HG03558 (cell line): ENCODE measurements at regions not wholly inside any gene's neighbourhood (a gene's known extent, or its start where the extent isn't known, plus 50 kb on each side); places are given as distances from the start of the nearest gene placed in this dataset.
"Not testable (repeated sequence)": the region's sequence is repeated elsewhere in the genome, so short reads cannot be mapped to it uniquely, and the experiment has no call there.

Source experiments
- ATAC-seq: cut with Tn5 transposase; IDR thresholded peaks from one replicate; pipeline ENCODE4 v1.9.1; 2021; ENCODE audit warnings: moderate number of reproducible peaks; ENCODE audit not compliant: unreplicated experiment; ENCODE audit errors: extremely low read depth

GRCh38 chr16:59991171-59991570, 1257.1 kb upstream of the GOT2 start:
- ATAC-seq = no peak

GRCh38 chr16:59988591-59988990, 1254.5 kb upstream of the GOT2 start:
- no peak for ATAC-seq

- no peak for ATAC-seq
Observed at GRCh38 chr16:59975953-59976352, 1241.8 kb upstream of the GOT2 start.

DNA sequence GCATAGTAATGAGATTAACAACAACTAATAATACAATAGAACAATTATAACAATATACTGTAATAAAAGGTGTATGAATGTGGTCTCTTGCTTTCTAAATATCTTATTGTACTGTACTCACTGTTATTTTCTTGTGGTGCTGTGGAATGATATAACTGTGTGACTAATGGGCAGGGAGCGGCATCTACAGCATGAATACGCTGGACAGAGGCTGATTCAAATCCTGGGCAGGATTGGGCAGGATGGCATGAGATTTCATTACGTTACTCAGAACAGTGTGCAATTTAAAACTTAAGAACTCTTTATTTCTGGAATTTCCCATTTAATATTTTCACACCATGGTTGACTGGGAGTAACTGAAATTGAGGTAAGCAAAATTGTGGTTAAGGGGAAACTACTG, 1239.8 kb upstream of the GOT2 start:
- no peak for ATAC-seq

DNA sequence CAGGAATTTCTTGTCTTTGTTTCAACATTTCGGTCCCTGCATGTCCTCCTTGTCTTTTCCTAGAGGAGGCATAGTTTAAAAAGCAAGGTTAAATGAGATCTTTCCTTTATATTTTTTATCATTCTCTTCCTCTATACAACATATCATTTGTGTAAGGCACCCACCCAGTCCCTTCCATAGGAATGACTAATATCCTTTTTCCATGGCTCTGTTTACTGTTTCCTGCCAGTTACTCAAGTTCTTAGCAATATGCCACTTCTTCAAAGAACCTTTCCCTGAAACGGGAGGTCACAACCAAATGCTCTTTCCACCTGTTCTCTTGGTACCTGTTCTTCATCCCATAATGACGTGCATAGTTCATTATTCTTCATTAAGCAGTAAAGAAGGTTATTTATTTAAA, 1237.1 kb upstream of the GOT2 start:
- no peak for ATAC-seq

- no peak for ATAC-seq
Observed at GRCh38 chr16:59964232-59964924, 1230.3 kb upstream of the GOT2 start.

- ATAC-seq = no peak
Observed at GRCh38 chr16:59959311-59959710, 1225.2 kb upstream of the GOT2 start.

GRCh38 chr16:59950431-59950830, 1216.3 kb upstream of the GOT2 start:
- ATAC-seq = no peak

GRCh38 chr16:59944041-59944440, 1209.9 kb upstream of the GOT2 start:
- not testable (repeated sequence) for ATAC-seq

DNA sequence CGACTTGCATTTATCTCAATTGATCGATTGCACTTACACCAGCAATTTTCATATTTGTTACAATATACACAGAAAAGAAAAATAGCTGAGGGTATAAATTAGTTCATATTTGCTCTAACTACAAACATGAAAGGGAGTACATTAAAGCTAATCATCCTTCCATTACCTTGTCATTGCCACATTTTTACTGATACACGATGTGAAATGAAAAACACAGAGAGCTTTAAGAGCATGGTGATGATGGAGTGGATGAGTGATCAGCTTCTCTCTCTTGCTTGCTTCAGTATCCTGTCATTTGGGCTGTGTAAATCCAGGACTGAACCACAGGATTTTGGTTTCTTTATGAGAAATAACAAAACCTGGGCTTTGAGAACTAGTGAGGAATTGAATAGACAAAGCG, 1207.5 kb upstream of the GOT2 start:
- no peak for ATAC-seq

DNA sequence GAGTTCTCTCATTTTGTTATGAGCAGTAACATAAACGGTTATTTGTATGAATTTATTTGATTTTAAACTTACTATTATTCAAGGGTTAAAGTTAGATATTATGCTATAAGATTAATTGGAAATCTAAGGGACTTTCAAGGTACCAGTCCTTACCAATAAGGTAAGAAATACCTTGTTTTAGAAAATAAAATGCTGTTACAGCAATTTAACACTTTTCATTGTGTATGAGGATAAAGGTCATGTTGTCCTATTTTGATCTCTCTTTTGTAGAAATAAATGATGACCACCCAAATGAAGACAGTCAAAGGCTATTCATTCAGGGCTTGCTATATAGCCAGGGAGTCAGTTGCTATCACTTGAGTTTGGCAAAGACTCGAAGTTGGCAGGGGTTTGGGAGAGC, 1185.9 kb upstream of the GOT2 start:
- no peak for ATAC-seq

- no peak for ATAC-seq
Observed at GRCh38 chr16:59913666-59914065, 1179.5 kb upstream of the GOT2 start.

GRCh38 chr16:59909262-59909661, 1175.1 kb upstream of the GOT2 start:
- ATAC-seq = no peak

DNA sequence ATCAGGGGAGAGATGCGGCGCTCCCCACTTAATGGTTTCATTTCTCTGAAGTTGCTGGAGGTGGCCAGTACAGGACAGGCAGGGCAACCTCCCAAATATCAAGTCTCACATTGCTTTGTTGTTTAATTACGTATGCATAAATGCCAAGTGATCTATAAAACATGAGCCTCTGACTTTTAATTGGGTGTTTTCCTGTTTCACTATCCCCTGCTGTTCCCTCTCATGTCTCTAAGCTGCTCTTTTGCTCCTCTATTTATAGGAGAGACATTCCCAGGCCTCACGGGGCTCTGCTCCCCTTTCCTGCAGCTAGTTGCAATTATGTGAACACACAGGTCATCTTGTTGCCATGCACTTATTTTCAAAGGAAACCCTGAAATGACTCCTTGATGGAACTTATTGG, 1173.5 kb upstream of the GOT2 start:
- no peak for ATAC-seq

GRCh38 chr16:59905606-59906005, 1171.5 kb upstream of the GOT2 start:
- no peak for ATAC-seq

- ATAC-seq = no peak
Observed at GRCh38 chr16:59905131-59905530, 1171.0 kb upstream of the GOT2 start.

DNA sequence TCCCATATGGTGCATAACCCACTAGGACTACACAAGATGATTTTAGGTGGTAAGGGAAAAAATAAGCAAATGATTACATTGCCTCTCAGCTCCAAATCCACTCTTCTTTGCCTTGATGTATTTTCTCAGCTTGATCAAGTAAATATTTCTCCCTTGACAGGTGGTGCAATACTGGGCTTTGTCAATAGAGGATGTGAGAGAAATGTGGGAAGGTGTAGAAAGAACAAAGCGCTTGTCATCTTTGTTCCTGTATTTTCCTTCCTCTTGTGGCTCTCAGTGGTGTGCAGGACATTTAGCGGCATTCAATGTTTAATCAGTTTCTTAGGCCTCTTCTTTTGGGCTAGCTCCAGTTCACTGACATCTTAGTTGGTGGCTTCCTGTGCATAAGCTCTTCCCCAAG, 1165.8 kb upstream of the GOT2 start:
- no peak for ATAC-seq

DNA sequence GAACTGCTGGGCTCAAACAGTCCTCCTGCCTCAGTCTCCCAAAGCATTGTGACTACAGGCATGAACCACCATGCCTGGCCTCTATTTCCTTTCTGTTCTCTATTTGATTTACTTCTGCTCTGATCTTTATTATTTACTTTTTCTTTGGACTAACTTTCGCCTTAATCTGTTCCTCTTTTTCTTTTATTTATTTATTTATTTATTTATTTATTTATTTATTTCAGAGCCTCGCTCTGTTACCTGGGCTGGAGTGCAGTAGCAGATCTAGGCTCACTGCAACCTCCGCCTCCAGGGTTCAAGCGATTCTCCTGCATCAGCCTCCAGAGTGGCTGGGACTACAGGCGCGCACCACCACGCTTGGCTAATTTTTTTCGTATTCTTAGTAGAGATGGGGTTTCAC, 1158.3 kb upstream of the GOT2 start:
- no peak for ATAC-seq

GRCh38 chr16:59887856-59888255, 1153.7 kb upstream of the GOT2 start:
- ATAC-seq = no peak

DNA sequence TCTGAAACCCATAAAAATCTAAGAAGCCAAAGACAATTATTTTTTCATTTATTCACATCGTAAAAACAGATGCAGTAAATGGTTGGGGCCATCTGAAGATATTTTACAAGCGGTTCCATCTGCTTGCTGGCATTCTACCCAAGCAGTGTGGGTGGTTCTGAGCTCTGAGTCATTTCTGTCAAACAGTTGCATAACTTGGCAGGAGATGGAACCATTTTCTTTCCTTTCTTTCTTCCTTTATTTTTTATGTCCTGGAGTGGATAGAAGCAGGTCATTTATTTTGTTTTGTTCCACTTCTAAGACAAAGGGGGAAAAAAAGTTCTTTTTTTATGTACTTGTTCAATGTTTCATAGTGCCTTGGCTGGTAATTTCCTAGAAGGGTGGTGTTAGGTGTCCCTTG, 1151.9 kb upstream of the GOT2 start:
- no peak for ATAC-seq

DNA sequence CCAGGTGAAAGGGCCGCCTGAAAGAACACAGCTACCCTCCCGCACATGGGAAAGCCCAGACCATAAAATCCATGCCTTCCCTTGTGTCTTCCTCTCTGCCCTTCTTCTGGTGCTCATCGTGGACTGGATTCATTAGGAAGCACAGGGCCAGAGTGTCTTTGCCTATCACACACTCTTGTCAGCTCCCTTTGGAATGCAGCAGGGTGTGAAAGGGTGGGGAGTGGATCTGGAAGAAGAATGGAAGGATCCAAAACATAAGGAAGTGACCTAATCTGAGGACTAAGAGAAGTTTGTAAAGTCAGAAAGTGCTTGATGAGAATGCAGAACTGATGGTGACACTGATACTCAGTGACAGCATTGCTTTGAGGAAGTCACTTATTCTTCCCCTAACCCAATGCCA, 1147.3 kb upstream of the GOT2 start:
- ATAC-seq = no peak

DNA sequence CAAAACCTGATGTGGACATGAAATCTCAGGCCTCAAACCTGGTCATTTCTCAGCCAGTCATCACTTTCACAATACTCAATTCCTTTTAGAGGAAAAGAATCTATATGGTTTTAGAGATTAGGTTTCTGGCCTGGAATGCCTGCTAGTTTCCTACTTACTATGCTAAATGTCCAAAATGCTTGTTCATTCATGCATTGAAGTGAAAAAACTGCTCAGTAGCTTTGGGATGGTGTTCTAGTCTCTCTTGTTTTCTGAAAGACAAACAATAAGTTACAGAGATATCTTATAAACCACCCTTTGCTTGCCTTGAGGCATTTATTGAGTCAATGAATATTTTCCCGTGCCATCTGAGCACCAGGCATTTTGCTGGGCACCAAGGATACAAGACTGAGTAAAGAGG, 1146.5 kb upstream of the GOT2 start:
- no peak for ATAC-seq

DNA sequence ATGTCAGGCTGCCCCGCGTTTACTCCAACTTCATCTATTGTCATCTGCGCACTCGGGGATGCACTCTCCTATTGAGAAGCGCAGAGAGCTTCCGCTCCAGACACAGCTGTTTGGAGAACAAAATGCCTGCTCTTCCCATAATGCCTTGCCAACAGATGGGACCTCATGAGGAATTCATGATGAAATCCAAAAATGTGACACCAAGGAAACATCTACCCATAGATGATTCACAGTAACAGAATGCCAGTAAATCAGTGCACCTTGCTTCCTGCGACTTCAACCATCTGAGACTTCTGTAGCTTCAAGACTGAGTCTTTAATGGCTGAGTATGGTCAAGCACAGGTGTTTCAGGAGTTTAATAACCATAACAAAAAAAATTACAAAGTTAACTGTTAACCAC, 1144.9 kb upstream of the GOT2 start:
- ATAC-seq = no peak
